WTC11 (cell line): ENCODE measurements at regions not wholly inside any gene's neighbourhood (a gene's known extent, or its start where the extent isn't known, plus 50 kb on each side); places are given as distances from the start of the nearest gene placed in this dataset.

Experiments used
- ATAC-seq: fragments of 200-7000 bp; cut with Tn5 transposase; 2 replicates; pipeline ENCODE4 v1.10.0; 2021; ENCODE audit warnings: mild to moderate bottlenecking, moderate library complexity
- CTCF ChIA-PET: fragments of 300-600 bp; sonication (Branson Sonifier 250); formaldehyde crosslinking; loops from one replicate; lab custom pipeline; 2021; ENCODE audit warnings: antibody characterized with exemption; lab: Charles Lee
- POLR2A ChIA-PET: fragments of 350-600 bp; sonication (Branson Sonifier 250); formaldehyde crosslinking; loops from one replicate; lab custom pipeline; 2021; ENCODE audit warnings: antibody characterized with exemption; lab: Charles Lee
- DNase-seq: peaks from one replicate; pipeline ENCODE4 v3.0.0; 2021; ENCODE audit warnings: low spot score
- H3K27ac Mint-ChIP-seq: 2 replicates; pipeline ENCODE4 v1.8.0; 2021; ENCODE audit warnings: mixed read lengths
- H3K27me3 Mint-ChIP-seq: 2 replicates; pipeline ENCODE4 v1.8.0; 2021; ENCODE audit warnings: low read depth, mild to moderate bottlenecking, moderate library complexity, mixed read lengths
- H3K36me3 Mint-ChIP-seq: 2 replicates; pipeline ENCODE4 v1.8.0; 2021; ENCODE audit warnings: mixed read lengths
- H3K4me1 Mint-ChIP-seq: 2 replicates; pipeline ENCODE4 v1.8.0; 2022; ENCODE audit warnings: mixed read lengths
- H3K4me3 Mint-ChIP-seq: 2 replicates; pipeline ENCODE4 v1.8.0; 2021; ENCODE audit warnings: mild to moderate bottlenecking, moderate library complexity, mixed read lengths
- H3K9me3 Mint-ChIP-seq: 2 replicates; pipeline ENCODE4 v1.8.0; 2021; ENCODE audit warnings: mixed read lengths
- CREM ChIP-seq: sonication (generic); formaldehyde crosslinking; IDR thresholded peaks from 2 replicates; pipeline ENCODE4 v1.8.1; 2022; ENCODE audit warnings: mild to moderate bottlenecking, missing genetic modification reagents, moderate library complexity
- CTCF ChIP-seq: fragments of 200-600 bp; IDR thresholded peaks from 2 replicates; pipeline ENCODE4 v1.8.0; 2022; ENCODE audit warnings: antibody characterized with exemption
- E2F4 ChIP-seq: sonication (generic); formaldehyde crosslinking; IDR thresholded peaks from 2 replicates; pipeline ENCODE4 v1.8.1; 2022; ENCODE audit warnings: low read depth, mild to moderate bottlenecking, moderate library complexity, missing genetic modification reagents, borderline replicate concordance
- ESRRA ChIP-seq: sonication (generic); formaldehyde crosslinking; IDR thresholded peaks from 2 replicates; pipeline ENCODE4 v1.8.1; 2022; ENCODE audit warnings: mild to moderate bottlenecking, missing genetic modification reagents, borderline replicate concordance
- FOXP1 ChIP-seq: sonication (generic); formaldehyde crosslinking; IDR thresholded peaks from 2 replicates; pipeline ENCODE4 v1.8.0; 2022; ENCODE audit warnings: missing genetic modification reagents, mild to moderate bottlenecking, moderate library complexity, borderline replicate concordance
- FOXP4 ChIP-seq: sonication (generic); formaldehyde crosslinking; IDR thresholded peaks from 2 replicates; pipeline ENCODE4 v1.8.0; 2022; ENCODE audit warnings: mild to moderate bottlenecking, missing genetic modification reagents
- GRHL2 ChIP-seq: fragments of 250-450 bp; sonication (Bioruptor Pico); IDR thresholded peaks from 2 replicates; pipeline ENCODE4 v1.8.0; 2022; ENCODE audit warnings: mild to moderate bottlenecking, moderate library complexity; ENCODE audit not compliant: insufficient replicate concordance, severe bottlenecking
- IRF2 ChIP-seq: sonication (generic); formaldehyde crosslinking; IDR thresholded peaks from 2 replicates; pipeline ENCODE4 v1.8.0; 2022; ENCODE audit warnings: low read depth, missing genetic modification reagents, borderline replicate concordance
- JAZF1 ChIP-seq: fragments of 250-450 bp; sonication (Bioruptor Pico); IDR thresholded peaks from 2 replicates; pipeline ENCODE4 v1.9.0; 2021; ENCODE audit warnings: moderate library complexity, mild to moderate bottlenecking, inconsistent platforms
- NFE2L1 ChIP-seq: sonication (generic); formaldehyde crosslinking; IDR thresholded peaks from 2 replicates; pipeline ENCODE4 v1.8.1; 2023; ENCODE audit warnings: missing genetic modification reagents
- NR2C2 ChIP-seq: sonication (generic); formaldehyde crosslinking; IDR thresholded peaks from 2 replicates; pipeline ENCODE4 v1.8.0; 2022; ENCODE audit warnings: mild to moderate bottlenecking, missing genetic modification reagents
- PRRX2 ChIP-seq: fragments of 250-450 bp; sonication (Bioruptor Pico); IDR thresholded peaks from 2 replicates; pipeline ENCODE4 v1.8.0; 2021; ENCODE audit warnings: mild to moderate bottlenecking
- RORB ChIP-seq: fragments of 250-450 bp; sonication (Bioruptor Pico); IDR thresholded peaks from 2 replicates; pipeline ENCODE4 v1.9.0; 2021; ENCODE audit warnings: mild to moderate bottlenecking
- SOX15 ChIP-seq: fragments of 250-450 bp; sonication (Bioruptor Pico); IDR thresholded peaks from 2 replicates; pipeline ENCODE4 v1.9.0; 2021; ENCODE audit warnings: mild to moderate bottlenecking
- ZBTB21 ChIP-seq: sonication (generic); formaldehyde crosslinking; IDR thresholded peaks from 2 replicates; pipeline ENCODE4 v1.8.1; 2023; ENCODE audit warnings: mild to moderate bottlenecking, missing genetic modification reagents, borderline replicate concordance
- ZNF281 ChIP-seq: sonication (generic); formaldehyde crosslinking; IDR thresholded peaks from 2 replicates; pipeline ENCODE4 v1.8.0; 2023; ENCODE audit warnings: mild to moderate bottlenecking, missing genetic modification reagents
- ZNF425 ChIP-seq: fragments of 250-450 bp; sonication (Bioruptor Pico); conservative IDR thresholded peaks from 2 replicates; pipeline ENCODE4 v1.9.0; 2021; ENCODE audit warnings: mild to moderate bottlenecking
- ZSCAN18 ChIP-seq: fragments of 250-450 bp; sonication (Bioruptor Pico); IDR thresholded peaks from 2 replicates; pipeline ENCODE4 v2.1.2; 2022; ENCODE audit warnings: mild to moderate bottlenecking, moderate library complexity

- H3K36me3 Mint-ChIP-seq, result no peaks in the 10 kb centered on the region
- H3K4me1 Mint-ChIP-seq, result no peaks in the 10 kb centered on the region
- H3K27ac Mint-ChIP-seq, result no peak overlapping the region
- no peak for DNase-seq
- TF ChIP-seq ZNF281, result no peak
- TF ChIP-seq ZNF425 (CRISPR knock-in tag), result no peak
- no peak for TF ChIP-seq RORB (CRISPR knock-in tag)
- no peak for TF ChIP-seq JAZF1 (CRISPR knock-in tag)
- TF ChIP-seq ZBTB21 (CRISPR knock-in tag), result no peak
- TF ChIP-seq FOXP4 (CRISPR knock-in tag), result no peak
- TF ChIP-seq ESRRA, result no peak
- TF ChIP-seq NR2C2 (CRISPR knock-in tag), result no peak
- no peak for TF ChIP-seq IRF2 (CRISPR knock-in tag)
- ChIA-PET CTCF (no interaction called here), POLR2A (no interaction called here)
- H3K4me3 Mint-ChIP-seq, result no peak overlapping the region
- no peak for ATAC-seq
- no peaks in the 10 kb centered on the region for H3K9me3 Mint-ChIP-seq
- peaks cover 2% of the 10 kb centered on the region for H3K27me3 Mint-ChIP-seq
Observed at GRCh38 chr12:53852992-53853391, 85.6 kb upstream of the HOXC13 start.

- Mint-ChIP-seq H3K4me3 (no peak overlapping the region), H3K9me3 (no peaks in the 10 kb centered on the region), H3K27ac (no peak overlapping the region), H3K36me3 (no peaks in the 10 kb centered on the region), H3K27me3 (no peaks in the 10 kb centered on the region), H3K4me1 (no peaks in the 10 kb centered on the region)
- TF ChIP-seq NR2C2 (CRISPR knock-in tag), result no peak
- no peak for TF ChIP-seq GRHL2
- TF ChIP-seq CTCF, result no peak
- no peak for TF ChIP-seq CREM (CRISPR knock-in tag)
- no peak for TF ChIP-seq SOX15
- no peak for TF ChIP-seq NFE2L1 (CRISPR knock-in tag)
- no peak for TF ChIP-seq ZSCAN18 (CRISPR knock-in tag)
- TF ChIP-seq E2F4, result no peak
- no peak for TF ChIP-seq PRRX2 (CRISPR knock-in tag)
- no peak for TF ChIP-seq FOXP1
- ChIA-PET POLR2A (no interaction called here), CTCF (no interaction called here)
- no peak for ATAC-seq
- DNase-seq, result no peak
Observed at GRCh38 chr12:53854701-53855316, 83.8 kb upstream of the HOXC13 start.
